SU-DHL-6 (cell line): ENCODE measurements at regions not wholly inside any gene's neighbourhood (a gene's known extent, or its start where the extent isn't known, plus 50 kb on each side); places are given as distances from the start of the nearest gene placed in this dataset.

Experiments
- EZH2phosphoT487 ChIP-seq: fragments of 200-600 bp; sonication (generic), shearing (Covaris generic); conservative IDR thresholded peaks from 2 replicates; pipeline ENCODE4 v1.6.1; 2018; ENCODE audit warnings: mild to moderate bottlenecking, antibody characterized with exemption, low read length, moderate library complexity, mixed read lengths
- TF ChIP-seq, protein P1 (sequence below): fragments of 200-600 bp; sonication (generic); IDR thresholded peaks from one replicate; pipeline ENCODE4 v1.5.1; 2017; ENCODE audit warnings: antibody characterized with exemption, mild to moderate bottlenecking, low read length, moderate library complexity; ENCODE audit not compliant: insufficient read depth, poor library complexity, severe bottlenecking

DNA sequence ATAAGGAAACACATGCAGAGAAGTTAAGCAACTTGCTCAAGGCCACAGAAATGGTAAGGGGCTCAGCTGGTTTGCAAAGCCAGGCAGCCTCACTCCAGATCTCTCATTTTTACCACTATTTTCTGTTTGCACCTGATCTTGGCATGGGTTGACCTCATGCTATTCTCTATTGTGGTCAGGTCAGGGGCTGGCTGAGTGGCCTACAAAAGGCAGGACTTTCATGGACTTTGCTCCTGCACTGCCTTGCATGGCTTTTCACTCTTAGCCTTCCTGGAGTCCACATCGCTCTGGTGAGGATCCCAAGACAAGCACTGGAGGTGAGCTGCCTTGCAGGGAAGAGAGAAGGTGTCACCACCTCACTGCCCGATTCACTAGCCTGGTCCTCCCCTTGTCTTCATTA lies 56.8 kb upstream of the CSF3R start:
- TF ChIP-seq, protein P1, sequence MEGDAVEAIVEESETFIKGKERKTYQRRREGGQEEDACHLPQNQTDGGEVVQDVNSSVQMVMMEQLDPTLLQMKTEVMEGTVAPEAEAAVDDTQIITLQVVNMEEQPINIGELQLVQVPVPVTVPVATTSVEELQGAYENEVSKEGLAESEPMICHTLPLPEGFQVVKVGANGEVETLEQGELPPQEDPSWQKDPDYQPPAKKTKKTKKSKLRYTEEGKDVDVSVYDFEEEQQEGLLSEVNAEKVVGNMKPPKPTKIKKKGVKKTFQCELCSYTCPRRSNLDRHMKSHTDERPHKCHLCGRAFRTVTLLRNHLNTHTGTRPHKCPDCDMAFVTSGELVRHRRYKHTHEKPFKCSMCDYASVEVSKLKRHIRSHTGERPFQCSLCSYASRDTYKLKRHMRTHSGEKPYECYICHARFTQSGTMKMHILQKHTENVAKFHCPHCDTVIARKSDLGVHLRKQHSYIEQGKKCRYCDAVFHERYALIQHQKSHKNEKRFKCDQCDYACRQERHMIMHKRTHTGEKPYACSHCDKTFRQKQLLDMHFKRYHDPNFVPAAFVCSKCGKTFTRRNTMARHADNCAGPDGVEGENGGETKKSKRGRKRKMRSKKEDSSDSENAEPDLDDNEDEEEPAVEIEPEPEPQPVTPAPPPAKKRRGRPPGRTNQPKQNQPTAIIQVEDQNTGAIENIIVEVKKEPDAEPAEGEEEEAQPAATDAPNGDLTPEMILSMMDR, result no peak
- no peak for TF ChIP-seq EZH2phosphoT487
